CD4-positive, alpha-beta T cell treated with Interleukin-4 for 1 hour (primary cell): ENCODE measurements at regions not wholly inside any gene's neighbourhood (a gene's known extent, or its start where the extent isn't known, plus 50 kb on each side); places are given as distances from the start of the nearest gene placed in this dataset.

Experiments used
- DNase-seq, 2 donors: peaks; one replicate each; pipeline ENCODE4 v3.0.0-alpha.2; 2020 to 2022

DNA sequence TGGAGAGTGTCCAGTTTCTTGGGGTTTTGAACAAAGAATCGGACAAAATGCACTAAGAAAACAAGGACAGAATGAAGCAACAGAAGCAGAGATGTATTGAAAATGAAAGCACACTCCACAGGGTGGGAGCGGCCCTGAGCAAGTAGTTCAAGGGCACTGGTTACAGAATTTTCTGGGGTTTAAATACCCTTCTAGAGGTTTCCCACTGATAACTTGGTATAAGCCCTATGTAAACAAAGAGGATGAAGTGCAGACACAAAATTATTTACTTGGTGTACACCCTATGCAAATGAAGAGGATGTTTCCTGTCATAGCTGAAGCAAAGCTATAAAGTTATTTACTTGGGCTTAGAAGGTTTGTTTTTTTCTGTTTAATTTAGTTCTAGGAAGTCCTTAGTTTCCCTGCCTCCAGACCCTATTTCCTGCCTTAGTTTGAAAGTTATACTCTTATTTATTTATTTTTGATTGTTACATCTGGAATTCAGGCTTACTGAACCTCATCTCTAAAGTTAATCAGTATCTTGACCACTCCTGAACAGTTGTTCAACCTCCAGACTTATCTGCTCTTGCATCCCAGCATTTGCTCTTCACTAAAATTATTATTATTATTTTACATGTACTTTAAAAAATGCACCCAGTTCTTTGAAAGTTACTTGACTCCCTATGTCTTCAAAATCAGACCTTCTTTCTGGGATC is 193.5 kb downstream of the SPP2 start:
- DNase-seq, result peak in 1 of 2 donors; percentile 27

DNA sequence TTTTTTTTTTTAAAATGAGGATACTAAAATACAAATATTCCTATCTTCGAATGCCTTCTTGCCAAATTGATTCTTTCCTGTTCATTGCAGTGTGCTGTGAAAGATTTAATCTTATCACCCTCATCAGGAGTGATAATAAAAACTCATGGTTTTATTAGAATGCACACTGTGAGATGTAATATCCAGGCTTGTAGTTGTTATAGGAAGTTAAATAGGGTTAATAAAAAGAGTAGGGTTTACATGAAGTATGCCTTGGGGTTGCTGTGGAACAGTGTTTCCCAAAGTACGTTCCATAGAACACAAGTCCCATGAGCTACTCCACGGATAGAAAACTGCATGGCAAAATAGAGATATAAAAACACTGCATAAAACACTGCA is 191.9 kb downstream of the SPP2 start:
- DNase-seq, result no peak

DNA sequence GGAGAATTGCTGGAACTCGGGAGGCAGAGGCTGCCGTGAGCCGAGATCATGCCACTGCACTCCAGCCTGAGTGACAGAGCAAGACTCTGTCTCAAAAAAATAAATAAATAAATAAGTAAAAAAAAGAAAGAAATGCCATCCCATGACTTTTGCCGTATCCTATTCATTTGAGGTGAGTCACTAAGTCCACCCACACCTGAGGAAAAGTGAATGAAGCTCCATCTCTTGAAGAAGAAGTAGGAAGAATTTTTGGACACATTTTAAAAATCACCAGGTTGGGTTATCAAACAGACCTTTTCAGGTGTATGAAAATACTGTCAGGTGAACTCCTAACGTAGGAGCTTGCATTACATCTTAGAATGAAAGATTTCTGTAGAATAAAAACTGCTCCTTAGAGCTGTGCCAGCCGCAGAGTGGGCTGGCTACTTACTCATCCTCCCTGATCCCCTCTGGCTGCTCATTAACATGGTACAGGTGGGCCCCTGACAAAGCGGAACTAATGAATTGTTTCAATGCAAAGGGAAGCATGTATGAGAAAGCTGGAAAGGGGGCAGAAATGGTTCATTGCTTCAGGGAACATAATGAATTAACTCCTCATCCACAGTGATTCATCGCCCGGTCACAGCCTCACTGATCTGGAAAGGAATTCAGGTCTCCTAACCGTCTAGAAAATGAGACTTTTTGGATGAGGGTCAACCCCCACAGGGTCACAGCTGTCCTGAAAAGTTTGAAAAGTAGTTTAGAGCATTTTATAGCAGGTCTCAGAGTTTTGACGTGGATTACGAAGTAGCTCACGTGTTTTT is 191.4 kb downstream of the SPP2 start:
- DNase-seq, result no peak

DNA sequence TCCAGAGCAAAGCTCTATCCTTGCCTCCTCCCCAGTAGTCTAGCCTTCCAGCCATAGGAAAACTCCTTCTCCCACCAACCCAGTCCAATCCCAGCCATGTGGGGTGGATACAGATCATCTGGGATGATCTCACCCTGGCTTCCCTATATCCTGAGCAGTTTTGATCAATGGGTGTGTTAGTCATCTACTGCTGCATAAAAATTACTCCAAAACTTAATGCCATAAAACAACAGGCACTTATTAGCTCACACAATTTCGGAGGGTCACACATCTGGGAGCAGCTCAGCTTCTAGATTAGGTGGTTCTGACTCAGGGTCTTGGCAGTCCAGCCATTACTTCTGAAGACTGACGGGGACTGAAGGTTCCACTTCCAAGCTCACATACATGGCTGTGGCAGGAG is 190.4 kb downstream of the SPP2 start:
- DNase-seq, result no peak

DNA sequence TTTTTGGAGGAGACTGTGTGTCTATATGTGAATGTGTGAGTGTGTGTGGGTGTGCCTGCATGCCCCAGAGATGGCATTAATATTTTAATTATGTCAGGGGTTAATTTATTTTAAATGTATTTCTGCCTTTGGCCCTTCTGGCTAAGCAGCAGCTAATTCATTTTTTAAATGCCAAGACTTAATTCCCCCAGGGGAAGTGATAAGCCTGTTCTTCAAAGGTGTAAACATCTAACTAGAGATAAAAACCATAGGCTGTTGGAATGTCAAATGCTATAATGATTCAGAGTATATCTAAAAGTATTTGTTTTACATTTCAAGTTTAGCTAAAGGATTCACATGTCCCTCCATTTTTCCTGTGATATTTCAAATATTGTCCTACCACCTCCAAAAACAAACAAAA is 184.7 kb downstream of the SPP2 start:
- no peak for DNase-seq

DNA sequence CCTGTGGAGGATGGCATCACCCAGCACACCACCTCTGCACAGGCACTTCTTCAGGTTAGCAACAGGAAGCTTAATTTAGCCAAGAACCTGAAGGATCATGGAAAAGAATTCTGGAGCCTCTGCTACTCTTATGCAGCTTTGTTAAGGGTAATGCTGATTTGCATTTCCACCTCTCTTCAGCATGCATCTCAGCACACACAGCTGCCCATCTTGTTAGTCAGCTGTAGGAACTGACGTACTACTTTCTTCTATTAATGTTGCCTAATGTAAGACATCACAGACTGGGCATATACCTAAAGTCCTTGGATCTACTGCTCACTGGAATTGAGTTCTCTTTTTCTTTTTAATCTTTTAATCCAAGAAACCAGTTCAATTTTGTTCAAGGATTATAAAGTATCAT is 181.0 kb downstream of the SPP2 start:
- DNase-seq, result no peak

DNA sequence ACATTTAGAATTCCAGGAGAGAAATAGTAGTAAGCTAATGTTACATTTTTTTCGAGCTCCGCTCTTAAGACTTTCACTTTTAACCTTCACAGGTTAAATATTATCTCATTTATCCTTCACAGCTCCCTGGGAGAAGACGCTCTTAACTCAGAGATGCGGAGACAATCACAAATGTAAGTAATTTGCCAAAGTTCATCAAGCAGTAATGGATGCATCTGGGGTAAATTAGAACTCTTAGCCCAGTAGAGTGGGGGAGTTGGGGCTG is 168.5 kb downstream of the SPP2 start:
- no peak for DNase-seq

DNA sequence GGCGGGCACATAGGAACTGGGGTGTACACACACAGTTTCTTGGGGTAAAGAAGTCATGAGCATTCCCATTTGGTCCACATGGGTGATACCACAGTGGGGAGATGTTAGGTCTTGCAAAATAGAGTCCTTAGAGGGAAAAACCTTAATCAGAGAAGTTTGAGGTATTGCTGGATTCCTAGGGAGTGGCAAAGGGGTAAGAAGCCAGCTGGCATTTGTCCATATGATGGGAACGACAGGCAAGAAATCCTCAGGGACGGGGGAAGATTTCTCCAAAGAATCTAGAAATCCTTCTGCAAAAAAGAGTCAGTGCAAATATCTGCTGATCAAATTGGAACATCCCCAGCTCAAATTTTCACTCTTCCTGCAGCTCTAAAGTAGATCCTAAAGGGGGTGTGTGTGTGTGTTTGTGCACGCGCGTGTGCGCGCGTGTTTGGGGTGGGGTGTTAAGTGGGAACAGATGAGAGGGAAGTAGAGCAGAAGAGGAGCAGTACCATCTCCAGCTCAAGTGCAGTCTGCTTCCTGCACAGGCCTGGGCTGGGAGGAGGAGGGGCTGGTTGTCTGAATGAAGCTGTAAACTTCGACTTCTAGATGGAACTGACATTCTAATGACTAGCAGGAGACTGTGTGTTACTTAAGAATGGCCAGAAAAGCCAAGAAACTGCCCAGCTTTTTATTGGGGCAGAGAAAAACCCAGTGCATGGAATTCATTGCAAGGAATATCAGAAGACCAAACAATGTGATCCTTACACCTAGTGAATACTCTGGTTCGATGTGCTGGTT is 168.0 kb downstream of the SPP2 start:
- DNase-seq, result no peak

DNA sequence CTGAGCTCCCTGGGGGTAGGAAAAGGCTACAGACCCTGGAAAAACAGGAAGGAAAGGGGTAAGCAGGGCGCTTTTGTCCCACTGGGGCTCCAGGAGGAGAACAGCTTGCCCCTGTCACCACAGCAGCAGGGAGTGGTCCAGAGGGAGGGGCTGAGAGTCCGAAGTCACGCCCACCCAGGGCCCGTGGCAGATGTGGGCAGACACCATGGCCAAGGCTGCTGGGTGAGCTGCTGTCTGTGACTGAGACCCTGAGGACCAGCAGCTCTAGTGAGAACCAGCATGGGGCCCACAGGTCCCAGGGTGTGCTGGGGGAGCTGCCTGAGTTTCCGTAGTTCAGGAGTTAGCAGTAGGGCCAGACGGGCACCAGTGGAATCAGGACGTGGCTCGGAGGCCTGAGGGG is 162.0 kb downstream of the SPP2 start:
- no peak for DNase-seq

DNA sequence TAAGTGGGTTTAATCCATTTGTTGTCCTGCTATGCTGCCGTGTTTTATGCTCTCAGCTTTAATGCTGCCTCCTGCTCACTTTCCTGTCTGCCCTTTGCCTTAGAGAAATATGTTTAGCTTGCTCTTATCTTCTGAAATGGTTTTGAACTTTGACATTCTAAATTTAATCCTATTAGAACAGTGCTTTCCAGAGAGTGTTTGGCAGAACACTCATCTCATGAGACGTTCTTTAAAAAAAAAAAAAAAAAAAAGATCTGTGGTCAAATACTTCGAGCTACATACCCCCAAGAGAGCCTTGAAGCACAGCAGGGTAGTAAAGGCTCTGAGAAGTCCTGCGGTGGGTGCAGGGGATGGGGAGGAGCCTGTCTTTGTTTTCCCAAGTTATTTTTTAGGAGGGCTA is 161.3 kb downstream of the SPP2 start:
- DNase-seq, result no peak

DNA sequence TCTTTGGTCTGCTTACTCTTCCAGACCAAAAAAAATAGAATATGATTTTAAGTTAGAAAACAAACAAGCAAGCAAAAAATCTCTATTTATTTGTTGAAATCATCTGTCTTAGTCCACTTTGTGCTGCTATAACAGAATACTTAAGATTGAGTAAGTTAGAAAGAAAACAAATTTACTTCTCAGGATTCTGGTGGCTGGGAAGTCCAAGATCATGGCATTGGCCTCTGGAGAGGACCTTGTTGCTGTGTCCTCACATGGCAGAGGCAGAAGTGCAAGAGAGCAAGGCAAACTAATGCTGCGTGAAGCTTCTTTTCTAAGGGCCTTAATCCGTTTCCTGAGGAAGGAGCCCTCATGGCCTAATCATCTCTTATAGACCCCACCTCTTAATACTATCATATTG is 156.2 kb downstream of the SPP2 start:
- DNase-seq, result no peak

DNA sequence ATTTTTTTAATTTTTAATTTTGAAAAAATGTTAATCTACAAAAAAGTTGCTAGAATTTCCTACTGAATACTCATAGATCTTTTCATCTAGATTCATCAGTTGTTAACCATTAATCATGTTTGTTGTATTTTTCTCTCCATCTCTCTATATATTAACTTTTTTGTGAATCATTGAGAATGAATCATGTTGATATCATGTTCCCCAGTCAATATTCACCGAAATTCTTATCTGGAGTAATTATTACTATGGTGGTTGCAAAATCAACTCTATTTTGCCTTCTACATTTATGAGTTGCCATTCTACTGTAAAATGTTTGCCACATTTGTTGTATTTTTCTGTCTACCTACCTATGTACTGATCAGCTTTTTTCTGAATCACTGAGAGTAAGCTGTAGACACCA is 154.0 kb downstream of the SPP2 start:
- no peak for DNase-seq

DNA sequence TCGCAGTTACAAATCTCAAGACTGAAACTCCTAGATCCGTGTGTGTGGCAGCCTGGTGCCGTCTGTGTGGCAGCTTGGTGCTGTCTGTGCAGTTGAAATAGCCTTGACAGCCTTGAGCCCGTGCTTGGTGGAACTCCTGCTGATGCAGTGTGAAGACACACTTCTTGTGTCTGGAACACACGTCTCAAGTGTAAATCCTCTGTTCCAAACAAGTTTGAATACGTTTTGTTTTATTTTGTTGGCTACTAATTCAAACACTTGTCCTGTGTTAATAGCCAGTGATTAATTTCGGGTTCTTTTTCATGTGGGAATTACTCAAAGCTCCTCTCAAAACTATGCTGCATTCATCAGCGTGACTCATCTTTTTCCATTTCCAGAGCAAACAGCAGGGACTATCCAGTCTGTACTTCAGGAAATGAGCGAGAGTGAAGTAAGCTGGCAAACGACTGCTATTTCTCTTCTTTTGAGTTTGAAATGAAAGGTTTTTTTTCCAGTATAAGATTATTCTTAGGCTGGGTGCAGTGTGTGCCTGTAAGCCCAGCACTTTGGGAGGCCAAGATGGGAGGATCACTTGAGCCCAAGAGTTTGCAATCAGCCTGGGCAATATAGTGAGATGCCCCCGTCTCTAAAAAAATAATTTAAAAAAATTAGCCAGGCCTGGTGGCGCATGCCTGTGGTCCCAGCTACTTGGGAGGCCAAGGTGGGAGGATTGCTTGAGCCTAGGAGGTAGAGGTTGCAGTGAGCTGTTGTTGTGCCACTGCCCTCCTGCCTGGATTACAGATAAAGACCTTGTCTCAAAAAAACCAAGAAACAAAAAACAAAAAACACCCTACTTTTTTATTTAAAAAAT is 152.9 kb downstream of the SPP2 start:
- DNase-seq, result no peak

DNA sequence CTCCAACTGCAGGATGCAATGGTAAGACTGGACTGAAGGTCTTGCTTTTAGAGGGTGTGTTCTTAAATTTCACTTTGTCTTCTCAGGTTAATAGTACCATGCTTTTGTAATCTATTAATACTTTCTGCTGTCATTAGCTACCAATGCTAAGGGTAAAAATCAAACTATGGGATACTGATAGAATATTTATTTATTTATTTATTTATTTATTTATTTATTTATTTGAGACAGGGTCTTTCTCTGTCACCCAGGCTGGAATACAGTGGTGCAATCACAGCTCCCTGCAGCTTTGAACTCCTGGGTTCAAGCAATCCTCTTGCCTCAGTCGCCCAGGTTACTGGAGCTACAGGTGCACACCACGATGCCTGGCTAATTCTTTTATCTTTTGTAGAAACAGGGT is 152.1 kb downstream of the SPP2 start:
- no peak for DNase-seq

DNA sequence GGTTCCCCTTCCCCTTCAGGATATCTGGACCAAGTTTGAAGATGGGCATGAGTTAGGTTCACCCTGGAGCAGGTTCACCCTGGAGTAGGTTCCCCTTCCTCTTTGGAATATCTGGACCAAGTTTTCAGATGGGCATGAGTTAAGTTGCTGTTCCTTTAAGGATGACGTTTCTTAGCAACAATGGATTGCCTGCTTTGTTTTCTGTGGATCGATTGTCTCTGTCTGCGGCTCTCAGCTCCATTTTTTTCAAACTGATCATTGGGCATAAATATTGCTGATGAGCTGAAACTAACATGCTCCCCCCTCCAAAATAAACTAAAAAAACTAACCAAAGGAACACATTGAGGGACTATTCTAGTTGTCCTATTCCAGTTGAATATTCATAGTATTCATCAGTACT is 149.5 kb downstream of the SPP2 start:
- no peak for DNase-seq

DNA sequence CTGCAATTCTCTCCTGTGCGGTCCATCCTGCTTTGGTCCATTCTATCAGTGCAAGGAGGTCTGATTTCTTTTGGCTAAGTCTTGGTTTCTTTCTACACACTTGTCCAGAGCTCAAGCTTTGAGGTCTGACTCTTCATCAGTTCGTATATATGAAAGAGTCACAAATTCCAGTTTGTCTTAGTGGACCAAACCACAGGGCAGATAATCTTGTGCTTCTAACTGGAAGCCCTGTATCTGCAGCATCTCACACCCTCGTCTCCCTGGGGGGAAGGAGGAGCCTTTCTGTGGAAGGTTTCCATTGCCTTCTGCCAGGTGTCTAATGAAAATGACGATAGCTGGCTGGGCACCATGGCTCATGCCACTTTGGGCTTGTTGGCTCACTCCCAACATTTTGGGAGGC is 148.5 kb downstream of the SPP2 start:
- DNase-seq, result no peak

DNA sequence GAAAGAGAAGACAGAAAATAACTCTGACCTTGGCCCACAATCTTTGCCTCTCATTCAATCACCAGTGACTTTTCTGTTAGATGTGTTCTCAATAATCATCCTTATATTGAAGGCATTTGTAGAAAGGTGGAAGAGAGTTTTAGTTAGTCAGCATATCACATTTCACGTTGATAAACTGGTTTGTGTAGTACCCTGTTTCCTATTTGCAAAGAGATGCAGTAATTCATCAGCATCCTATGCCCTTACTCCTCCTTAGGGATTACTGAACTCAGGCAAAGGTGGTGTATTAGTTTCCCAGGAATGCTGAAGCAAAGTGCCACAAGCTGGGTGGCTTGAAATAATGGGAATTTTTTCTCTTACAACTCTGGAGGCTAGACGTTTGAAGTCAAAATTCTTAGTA is 145.0 kb downstream of the SPP2 start:
- no peak for DNase-seq

DNA sequence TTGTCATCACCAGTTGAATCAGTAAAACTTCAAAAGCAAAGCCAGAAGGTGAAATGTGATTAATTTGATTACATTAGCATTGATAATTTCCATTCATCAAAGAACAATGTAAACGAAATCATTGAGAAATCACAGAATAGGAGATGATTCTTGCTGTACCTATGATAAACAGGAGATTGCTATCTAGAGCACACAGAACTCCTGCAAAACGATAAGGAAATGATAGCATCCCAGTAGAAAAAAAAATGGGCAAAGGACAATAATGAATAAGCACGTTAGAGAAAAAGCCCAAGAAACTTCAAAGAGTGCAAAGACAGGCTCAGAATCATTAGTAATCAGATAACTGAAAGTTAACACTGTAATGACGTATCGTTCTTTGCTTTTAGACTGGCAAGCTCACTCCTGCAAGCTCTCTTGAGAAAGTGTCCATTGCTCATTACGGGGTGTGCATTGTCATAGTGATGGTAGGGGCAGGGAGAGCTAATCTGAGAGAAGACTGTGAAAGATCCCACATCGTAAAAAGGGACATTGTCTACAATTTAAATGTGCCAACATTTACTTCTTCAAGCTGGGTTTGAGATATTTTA is 143.6 kb downstream of the SPP2 start:
- no peak for DNase-seq

DNA sequence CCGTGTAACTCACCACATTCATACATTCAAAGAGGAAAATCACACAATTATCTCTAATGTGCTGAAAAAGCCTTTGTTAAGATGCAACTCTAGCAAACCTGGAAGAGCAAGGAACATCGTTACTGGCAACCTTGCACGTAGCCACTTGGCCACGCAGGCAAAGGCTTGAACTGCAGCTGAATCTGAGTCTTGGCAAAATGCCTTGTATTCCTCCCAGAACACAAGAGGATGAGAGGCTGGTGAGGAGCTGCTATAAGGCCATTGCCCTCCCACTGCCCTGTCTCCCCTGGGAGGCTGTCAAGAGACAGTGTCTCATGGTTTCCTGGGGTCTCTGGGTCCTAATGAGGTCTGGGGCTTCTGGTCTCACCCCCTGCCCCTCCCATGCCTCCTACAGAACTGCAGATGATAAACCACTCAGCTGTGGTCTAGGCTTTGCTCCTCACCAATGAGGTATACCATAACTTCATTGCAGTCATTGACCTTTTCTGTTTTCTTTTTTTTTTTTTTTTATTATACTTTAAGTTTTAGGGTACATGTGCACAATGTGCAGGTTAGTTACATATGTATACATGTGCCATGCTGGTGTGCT is 141.4 kb downstream of the SPP2 start:
- no peak for DNase-seq

DNA sequence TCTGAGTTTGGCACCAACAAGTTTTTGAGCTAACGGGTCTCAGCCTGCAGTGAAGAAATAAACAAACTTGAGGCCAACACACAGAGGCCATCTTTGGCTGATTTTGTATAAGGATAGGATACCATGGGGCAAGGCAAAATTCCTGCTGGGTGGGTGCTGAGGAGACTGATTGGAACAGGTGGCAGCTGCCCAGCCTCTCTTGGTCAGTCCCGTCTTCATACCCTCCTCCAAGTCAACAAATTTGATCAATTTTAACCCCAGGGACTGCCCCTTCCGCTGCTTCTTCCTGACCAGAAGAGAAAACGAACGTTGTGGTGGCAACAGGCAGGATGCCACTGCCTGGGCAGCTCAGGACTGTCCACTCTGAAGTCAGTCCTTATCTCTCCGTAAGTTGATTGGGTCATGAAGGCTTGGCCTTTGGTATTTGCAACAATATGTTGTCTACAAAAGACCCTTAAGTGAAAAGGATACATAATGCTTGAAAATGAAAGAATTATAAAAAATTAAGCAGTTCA is 139.3 kb downstream of the SPP2 start:
- no peak for DNase-seq

DNA sequence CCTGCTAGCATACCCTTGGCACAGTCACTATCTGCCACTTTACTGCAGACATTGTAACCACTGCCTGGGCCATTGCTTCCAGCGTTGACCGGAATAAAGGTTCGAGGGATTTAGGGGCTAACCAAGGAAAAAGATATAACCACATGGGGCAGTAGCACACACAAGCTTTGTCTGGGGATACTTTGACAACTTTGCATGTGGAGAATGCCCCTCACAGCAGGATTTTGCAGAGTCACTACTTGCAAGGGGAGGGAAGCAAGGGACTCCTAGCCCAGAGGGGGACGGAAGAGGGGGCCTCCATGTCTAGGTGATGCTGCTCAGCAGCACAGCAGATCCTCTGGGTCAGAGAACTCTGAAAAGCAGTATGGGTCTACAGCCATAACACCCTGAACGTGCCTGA is 138.7 kb downstream of the SPP2 start:
- DNase-seq, result no peak

DNA sequence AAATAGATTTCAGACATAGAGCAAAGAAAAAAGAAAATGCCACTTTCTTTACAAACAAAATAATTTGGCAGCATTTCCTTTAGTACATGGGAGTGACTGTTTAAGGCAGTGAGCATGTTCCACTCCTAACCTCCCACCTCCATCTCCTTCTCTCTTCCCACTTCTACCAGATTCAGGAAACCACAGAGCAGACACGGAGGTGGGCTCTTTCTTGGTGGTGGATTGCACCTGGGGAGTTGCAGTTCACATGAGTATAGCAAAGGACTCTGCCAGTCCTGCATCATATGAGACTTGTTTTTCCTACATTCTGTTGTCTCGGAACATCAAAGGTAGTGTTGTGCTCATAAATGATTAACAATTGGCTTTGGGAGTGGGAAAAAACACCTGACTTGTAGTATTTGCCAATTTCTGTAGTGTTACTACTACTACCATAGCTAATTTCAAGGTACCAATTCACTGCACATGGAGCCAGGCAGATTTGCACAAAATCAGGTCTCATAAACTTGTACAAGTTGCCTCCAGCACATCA is 137.2 kb downstream of the SPP2 start:
- DNase-seq, result no peak
